Umbilical cord (tissue), 1 donor: ENCODE measurements at regions not wholly inside any gene's neighbourhood (a gene's known extent, or its start where the extent isn't known, plus 50 kb on each side); places are given as distances from the start of the nearest gene placed in this dataset.
"Not testable (repeated sequence)": the region's sequence is repeated elsewhere in the genome, so short reads cannot be mapped to it uniquely, and the experiment has no call there.

ENCODE experiments used
- DNase-seq: peaks from one replicate; pipeline ENCODE4 v3.0.0-alpha.2; 2015; ENCODE audit warnings: low spot score

DNA sequence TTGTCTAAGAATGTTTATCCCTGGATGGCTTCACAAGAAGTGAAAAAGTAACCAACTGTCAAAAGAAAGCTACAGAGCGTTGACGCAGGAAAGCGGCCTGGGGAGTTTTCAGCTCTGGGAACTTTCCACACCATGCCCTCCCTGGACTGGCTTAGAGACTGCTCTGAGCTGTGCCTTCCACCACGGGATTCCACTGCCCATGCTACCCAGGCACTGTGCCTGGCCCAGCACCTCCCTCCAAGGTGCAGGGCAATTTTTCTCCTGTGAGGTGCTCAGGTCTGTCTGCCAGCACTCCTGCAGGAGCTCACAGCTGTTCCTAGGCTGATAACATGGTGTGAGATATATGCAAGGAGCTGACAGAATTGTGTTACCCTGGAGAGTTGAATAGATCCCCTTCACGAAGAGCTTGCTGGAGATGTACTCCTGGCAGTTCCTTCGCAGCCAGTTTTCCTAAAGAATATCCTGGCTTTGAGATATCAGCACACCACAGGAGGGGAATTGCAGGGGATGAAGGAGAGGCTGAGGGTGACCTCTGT, 258.3 kb upstream of the B3GAT1 start:
- DNase-seq = no peak

GRCh38 chr11:134669796-134670195, 257.8 kb upstream of the B3GAT1 start:
- DNase-seq = no peak

DNA sequence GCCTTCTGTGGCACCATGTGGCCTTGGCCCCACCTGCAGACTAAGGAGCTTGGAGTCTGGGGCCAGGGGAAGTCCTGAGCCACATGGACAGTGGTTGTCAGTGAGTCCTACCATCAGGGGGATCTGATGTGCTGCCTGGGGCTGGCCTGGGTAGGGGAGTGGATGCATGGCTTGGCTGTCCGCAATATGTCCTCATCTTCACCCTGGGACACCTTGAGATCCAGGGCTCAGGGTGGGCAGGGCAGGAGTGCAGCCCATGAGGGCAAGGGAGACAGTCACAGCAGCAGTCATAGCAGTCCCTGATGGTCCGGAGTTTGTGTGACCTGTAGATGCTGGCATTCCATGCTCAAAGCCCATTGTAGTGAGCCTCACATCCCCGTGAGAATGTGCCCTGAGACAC, 256.8 kb upstream of the B3GAT1 start:
- DNase-seq = no peak

DNA sequence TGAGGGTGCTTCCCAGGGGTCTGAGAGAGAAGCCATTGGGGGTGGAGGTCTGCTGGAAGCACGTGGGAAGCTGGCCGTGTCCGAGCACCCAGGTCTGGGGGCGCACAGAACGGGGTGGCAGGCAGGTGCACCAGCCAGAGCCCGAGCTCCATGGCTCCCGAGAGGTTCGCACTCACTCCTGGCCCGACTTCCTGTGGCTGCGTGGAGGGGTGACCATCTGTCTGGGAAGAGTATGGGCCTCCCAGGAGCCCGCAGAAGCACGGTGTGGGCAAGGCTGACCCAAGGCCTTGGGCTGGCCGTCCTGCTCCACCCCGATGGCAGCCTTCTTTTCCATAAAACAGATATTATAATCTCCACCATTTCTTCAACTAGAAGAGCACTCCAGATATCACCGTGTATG, 256.0 kb upstream of the B3GAT1 start:
- DNase-seq = no peak

DNA sequence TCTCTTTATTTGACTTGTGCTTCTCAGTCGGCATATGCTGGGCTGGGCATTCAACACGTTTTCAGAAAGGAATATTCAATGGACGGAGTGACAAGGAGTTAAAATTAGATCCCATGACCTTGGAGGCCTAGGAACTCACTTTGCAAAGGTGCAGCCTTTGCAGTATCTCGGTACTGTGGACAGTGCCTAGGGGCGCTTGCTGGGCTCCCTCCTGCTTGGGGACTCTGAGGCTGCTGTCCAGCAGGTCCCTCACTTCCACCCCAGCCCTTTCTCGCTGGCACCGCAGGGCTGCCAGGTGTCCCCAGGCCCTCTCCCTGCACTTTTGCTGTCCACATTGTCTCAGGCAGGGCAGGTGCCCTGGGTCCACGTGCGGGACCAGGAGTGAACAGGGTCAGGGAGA, 255.5 kb upstream of the B3GAT1 start:
- no peak for DNase-seq

- no peak for DNase-seq
These were observed 255.1 kb upstream of the B3GAT1 start for GRCh38 chr11:134667175-134667500.

GRCh38 chr11:134666273-134667174, 254.5 kb upstream of the B3GAT1 start:
- no peak for DNase-seq

DNA sequence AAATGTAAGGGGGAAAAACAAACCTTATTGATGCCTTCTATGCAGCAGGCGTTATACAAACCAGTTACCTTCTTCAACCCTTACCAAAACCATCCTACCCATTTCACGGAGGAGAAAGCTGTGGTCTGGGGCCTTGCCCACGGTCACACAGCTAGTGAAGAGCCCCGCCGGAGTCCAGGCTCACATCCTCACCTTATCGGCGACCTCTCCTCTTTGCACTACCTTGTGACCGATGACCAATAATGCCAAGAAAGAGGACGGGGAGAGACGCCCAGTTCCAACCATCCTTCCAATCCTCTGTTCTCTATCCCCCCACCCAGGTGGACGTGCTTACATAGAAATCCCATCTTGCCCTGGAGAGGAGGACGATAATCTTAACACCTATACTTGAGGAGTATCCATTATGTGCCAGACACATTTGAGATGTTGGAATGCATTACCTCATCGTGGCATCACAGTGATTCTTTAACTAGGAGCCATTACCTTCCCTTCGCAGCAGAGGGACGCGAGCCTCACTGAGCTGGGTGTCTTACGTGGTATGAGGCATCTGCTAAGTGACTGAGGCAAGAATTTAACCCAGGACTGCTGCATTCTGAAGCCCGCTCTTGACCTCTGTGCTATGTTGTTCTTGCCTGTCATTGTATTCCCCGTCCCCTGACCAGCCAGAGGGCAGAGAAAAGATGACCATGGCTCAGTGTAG, 253.7 kb upstream of the B3GAT1 start:
- DNase-seq = no peak

DNA sequence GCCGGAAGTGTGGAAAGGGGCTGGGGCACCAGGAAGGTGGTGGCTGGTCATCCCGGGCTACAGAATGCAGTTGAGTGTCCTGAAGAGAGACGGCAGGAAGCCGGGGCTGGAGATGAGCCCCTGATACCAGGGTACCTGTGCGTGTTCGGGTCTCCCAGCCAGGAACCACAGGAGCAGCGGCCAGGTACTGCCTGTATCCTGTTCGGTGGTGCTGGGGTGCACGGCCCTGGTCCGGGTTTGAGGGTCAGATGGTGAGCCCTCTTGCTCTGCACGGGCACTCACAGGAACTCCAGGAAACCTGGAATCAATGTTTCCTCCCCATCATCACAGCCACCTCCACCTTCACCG, 253.1 kb upstream of the B3GAT1 start:
- no peak for DNase-seq

DNA sequence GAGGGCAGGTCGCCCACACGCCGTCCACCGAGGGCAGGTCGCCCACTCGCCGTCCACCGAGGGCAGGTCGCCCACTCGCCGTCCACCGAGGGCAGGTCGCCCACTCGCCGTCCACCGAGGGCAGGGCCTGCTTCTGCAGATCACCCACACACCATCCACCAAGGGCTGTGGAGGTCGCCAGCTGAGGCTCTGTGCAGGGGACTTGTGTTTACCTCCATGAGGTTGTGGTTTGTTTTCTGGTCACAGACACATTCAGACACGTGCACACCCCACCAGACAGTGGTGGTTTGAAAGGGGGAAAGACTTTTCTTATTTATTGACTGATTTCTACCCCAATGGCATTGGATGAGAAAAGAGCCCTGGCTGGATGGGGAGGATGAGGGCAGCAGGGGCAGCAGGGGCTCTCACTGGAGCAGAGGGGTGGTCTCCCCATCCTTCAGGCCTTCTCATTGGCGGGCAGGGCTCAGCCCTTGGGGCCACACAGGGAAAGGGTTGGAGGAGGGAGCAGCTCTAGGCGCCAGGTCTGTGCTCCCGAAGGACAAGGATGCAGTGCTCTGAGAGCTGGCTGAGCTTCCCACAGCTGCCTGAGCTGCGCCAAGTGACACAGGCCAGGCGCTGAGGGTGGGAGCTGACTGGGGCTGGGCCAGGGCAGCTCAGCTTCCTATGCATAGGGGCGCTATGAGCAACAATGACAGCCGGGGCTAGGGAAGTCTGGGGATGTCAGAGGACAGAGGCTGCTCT, 252.6 kb upstream of the B3GAT1 start:
- no peak for DNase-seq

GRCh38 chr11:134663506-134664313, 251.7 kb upstream of the B3GAT1 start:
- no peak for DNase-seq

DNA sequence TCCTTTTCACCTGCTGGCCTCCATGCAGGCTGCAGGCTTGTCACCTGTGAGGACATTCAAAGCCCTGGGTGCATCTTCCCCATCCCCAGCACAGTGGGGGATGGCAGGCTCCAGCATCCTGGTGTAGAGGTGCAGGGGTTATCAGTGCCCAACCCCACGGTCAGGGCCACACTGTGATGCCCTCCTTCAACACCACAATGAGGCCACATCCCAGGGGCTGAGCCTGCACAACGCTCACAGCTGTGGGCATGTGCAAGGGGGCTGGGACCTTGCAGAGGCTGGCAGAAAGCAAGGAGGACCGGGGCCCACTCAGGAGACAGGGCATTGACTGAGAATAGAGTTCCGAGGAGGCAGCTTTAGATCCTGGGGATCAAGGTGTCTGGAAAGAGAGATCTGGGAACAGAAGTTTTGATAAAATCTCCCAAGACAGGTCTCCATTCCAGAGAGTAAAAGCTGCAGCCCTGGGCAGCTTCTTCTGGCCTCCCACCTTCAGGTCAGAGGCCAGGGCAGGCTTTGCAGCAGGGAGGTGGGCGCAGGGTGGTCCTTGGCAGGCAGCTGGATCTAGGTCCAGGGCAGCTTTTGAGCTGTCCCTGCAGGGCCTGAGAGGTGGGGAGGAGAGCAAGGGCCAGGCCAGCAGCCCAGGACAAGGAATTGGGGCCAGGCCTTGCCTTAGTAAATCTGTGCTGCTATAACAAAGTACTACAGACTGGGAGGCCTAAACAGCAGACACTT, 250.8 kb upstream of the B3GAT1 start:
- DNase-seq = no peak

GRCh38 chr11:134661660-134662059, 249.6 kb upstream of the B3GAT1 start:
- no peak for DNase-seq

DNA sequence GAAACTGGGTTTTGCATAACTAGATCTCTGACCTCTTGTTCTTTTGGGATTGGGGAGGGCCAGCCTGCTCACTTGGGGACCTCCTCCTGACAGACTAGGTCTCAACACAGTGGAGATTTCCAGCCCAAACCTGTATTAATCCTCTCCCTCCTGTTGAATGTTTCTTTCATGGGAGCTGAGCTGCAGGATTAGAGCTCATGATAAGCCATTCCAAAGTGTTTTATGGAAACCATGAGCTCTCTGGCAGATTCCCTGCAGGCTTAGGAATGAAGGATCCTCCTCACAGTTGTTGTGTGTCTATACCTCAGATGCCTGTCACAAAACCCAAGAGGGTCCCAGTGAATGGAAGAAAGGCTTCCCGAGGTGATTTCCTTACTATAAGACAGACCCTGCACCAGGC, 248.4 kb upstream of the B3GAT1 start:
- peak; percentile 27 for DNase-seq

DNA sequence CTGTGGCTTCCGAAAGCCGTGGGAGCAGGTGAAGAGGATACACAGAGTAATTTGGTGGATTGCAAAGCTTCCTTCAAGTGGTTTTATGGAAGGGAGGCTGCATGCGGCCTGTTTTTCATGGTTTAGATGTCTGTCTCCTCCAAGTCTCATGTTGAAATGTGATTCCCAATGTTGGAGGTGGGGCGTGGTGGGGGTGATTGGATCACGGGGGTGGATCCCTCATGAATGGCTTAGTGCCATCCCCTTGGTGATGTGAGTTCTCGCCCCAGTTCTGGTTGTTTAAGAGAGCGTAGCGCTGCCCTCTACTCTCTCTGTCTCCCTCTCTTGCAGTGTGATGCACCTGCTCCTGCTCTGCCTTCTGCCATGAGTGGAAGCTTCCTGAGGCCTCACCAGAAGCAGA, 247.8 kb upstream of the B3GAT1 start:
- no peak for DNase-seq

DNA sequence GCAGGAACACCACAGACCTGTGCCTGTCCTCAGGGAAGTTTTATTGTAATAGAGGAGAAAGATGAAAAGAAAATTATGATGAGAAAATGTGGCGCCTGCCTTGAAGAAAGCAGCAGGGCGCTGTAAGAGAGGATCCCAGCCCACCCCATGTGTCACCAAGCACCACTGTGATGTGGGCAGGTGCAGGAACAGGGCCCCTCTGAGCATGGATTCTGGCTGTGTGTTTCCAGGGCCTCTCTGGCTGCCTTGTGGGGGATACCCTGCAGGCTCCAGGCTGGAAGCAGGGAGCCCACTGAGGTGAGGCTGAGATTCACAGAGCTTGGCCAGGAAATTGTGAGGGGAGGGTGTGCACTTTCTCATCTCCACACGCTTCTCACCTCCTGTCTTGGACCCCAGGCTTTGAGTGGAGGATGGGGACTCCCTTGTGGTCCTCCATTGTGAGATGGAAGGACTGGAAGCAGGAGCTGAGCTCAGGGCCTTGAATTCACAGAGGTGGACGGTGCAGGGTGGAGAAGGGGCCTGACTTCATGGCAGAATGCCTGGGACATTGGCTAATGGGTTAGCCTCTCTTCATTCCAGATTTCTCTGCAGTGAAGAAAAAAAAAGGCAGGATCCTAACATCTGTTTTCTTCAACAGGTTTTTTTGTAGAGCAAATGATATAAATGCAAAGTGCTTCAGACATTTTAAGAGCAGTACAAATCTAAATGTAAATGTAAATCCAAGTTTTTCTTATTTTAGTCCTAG, 246.6 kb upstream of the B3GAT1 start:
- DNase-seq = peak; percentile 19

DNA sequence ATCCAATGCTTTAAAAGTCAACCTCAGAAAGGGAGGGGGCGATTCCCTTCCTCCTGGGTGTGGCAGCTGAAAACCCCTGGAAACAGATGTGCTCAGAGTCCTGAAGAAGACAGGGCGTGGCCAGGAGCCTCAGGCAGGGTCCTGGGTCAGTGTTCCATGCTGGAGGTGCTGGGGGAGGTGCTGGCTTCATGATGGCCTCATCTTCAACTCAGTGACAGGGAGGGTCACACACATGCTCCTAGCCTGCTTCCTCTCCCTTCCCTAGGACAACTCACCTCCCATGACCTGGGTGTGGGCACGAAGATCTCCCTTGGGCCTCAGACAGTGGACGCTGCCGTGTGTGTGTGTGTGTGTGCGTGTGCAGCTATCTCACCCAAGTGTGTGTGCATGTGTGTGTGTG, 245.6 kb upstream of the B3GAT1 start:
- DNase-seq = no peak

- peak; percentile 31 for DNase-seq
These were observed 245.0 kb upstream of the B3GAT1 start for GRCh38 chr11:134656861-134657540.

DNA sequence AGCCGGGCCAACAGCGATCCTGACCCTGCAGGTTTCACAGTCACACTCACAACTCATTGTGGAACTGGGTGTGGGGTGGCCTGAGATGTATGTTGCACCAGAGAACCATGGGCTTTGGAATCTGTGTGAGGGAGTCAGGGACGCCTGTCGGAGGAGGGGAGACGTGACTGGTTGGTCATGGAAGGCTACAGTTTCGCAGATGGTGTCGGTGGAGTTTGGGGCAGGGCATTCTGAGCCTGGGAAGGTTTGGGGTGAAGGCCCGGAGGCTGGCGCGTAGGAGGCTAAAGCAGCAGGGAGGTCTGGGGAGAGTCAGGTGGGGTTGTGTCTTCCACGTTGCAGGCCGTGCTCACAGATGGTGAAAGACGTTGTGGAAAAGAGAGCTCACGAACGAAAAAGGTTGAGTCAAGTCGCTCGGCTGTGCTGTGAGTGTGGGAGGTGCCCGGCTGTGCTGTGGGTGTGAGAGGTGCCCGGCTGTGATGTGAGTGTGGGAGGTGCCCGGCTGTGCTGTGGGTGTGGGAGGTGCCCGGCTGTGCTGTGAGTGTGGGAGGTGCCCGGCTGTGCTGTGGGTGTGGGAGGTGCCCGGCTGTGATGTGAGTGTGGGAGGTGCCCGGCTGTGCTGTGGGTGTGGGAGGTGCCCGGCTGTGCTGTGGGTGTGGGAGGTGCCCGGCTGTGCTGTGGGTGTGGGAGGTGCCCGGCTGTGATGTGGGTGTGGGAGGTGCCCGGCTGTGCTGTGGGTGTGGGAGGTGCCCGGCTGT, 244.2 kb upstream of the B3GAT1 start:
- DNase-seq = not testable (repeated sequence)
